ENCODE measurements at regions not wholly inside any gene's neighbourhood (a gene's known extent, or its start where the extent isn't known, plus 50 kb on each side); places are given as distances from the start of the nearest gene placed in this dataset.

- TF ChIP-seq CTCF (IDR thresholded peaks at IDR 0.05) (no peak), POLR2A (IDR thresholded peaks at IDR 0.05) (no peak)
These were observed 69.3 kb downstream of the SHANK2 start for GRCh38 chr11:71182791-71183677.
